ENCODE measurements at regions not wholly inside any gene's neighbourhood (a gene's known extent, or its start where the extent isn't known, plus 50 kb on each side); places are given as distances from the start of the nearest gene placed in this dataset.

GRCh38 chr16:61596655-61597054 lies 439.6 kb downstream of the CDH8 start:
- Histone ChIP-seq H3K4me2 (ENCODE audit: low read length) (no peak overlapping the region), H3K36me3 (ENCODE audit: control insufficient read depth, low read length) (no peaks in the 10 kb centered on the region), H3K27me3 (ENCODE audit: control insufficient read depth, low read length) (no peaks in the 10 kb centered on the region), H3F3A (ENCODE audit: control insufficient read depth, insufficient read depth) (no peaks in the 10 kb centered on the region), H3K4me3 (ENCODE audit: low read length) (no peak overlapping the region), H3K4me1 (ENCODE audit: control insufficient read depth, low read length) (no peaks in the 10 kb centered on the region), H3K9me3 (ENCODE audit: control insufficient read depth, insufficient read depth, low read length) (no peaks in the 10 kb centered on the region), H3K27ac (ENCODE audit: low read depth, low read length) (no peak overlapping the region), H3K79me2 (ENCODE audit: control insufficient read depth, low read length) (no peaks in the 10 kb centered on the region), H3K9me2 (replicated peaks; ENCODE audit: control insufficient read depth, low read length) (no peaks in the 10 kb centered on the region), H4K20me1 (ENCODE audit: control insufficient read depth, insufficient read depth, low read depth, low read length) (no peaks in the 10 kb centered on the region)
- no peak for TF ChIP-seq CTCF (IDR thresholded peaks at IDR 0.05; ENCODE audit: low read depth, low read length, poor library complexity, severe bottlenecking)

GRCh38 chr16:61595605-61596004 lies 440.6 kb downstream of the CDH8 start:
- H3K27me3 ChIP-seq (ENCODE audit: control insufficient read depth, low read length): no peaks in the 10 kb centered on the region
- no peak overlapping the region for H3K4me3 ChIP-seq (ENCODE audit: low read length)
- no peaks in the 10 kb centered on the region for H3K79me2 ChIP-seq (ENCODE audit: control insufficient read depth, low read length)
- H3K27ac ChIP-seq (ENCODE audit: low read depth, low read length): no peak overlapping the region
- H3K36me3 ChIP-seq (ENCODE audit: control insufficient read depth, low read length): no peaks in the 10 kb centered on the region
- no peaks in the 10 kb centered on the region for H3K4me1 ChIP-seq (ENCODE audit: control insufficient read depth, low read length)
- no peaks in the 10 kb centered on the region for H4K20me1 ChIP-seq (ENCODE audit: control insufficient read depth, insufficient read depth, low read depth, low read length)
- H3K9me2 ChIP-seq (replicated peaks; ENCODE audit: control insufficient read depth, low read length): no peaks in the 10 kb centered on the region
- H3K9me3 ChIP-seq (ENCODE audit: control insufficient read depth, insufficient read depth, low read length): no peaks in the 10 kb centered on the region
- TF ChIP-seq CTCF (IDR thresholded peaks at IDR 0.05; ENCODE audit: low read depth, low read length, poor library complexity, severe bottlenecking) (no peak), EZH2phosphoT487 (IDR thresholded peaks at IDR 0.05; ENCODE audit: borderline replicate concordance, low read length) (no peak)
- no peaks in the 10 kb centered on the region for H3F3A ChIP-seq (ENCODE audit: control insufficient read depth, insufficient read depth)
- H3K4me2 ChIP-seq (ENCODE audit: low read length): no peak overlapping the region

- Histone ChIP-seq H3K4me2 (ENCODE audit: low read length) (no peak overlapping the region), H3K79me2 (ENCODE audit: control insufficient read depth, low read length) (no peaks in the 10 kb centered on the region), H3K27ac (ENCODE audit: low read depth, low read length) (no peak overlapping the region), H3K27me3 (ENCODE audit: control insufficient read depth, low read length) (no peaks in the 10 kb centered on the region), H3F3A (ENCODE audit: control insufficient read depth, insufficient read depth) (no peaks in the 10 kb centered on the region), H3K4me1 (ENCODE audit: control insufficient read depth, low read length) (no peaks in the 10 kb centered on the region), H3K9me2 (replicated peaks; ENCODE audit: control insufficient read depth, low read length) (no peaks in the 10 kb centered on the region), H3K4me3 (ENCODE audit: low read length) (no peak overlapping the region), H4K20me1 (ENCODE audit: control insufficient read depth, insufficient read depth, low read depth, low read length) (no peaks in the 10 kb centered on the region), H3K9me3 (ENCODE audit: control insufficient read depth, insufficient read depth, low read length) (no peaks in the 10 kb centered on the region), H3K36me3 (ENCODE audit: control insufficient read depth, low read length) (no peaks in the 10 kb centered on the region)
- TF ChIP-seq CTCF (IDR thresholded peaks at IDR 0.05; ENCODE audit: low read depth, low read length, poor library complexity, severe bottlenecking): no peak
- TF ChIP-seq EZH2phosphoT487 (IDR thresholded peaks at IDR 0.05; ENCODE audit: borderline replicate concordance, low read length): no peak
Measured at GRCh38 chr16:61590577-61590976, 445.7 kb downstream of the CDH8 start.

- Histone ChIP-seq H3K79me2 (ENCODE audit: control insufficient read depth, low read length) (no peaks in the 10 kb centered on the region), H3K9me3 (ENCODE audit: control insufficient read depth, insufficient read depth, low read length) (no peaks in the 10 kb centered on the region), H3K27ac (ENCODE audit: low read depth, low read length) (no peak overlapping the region), H3K4me3 (ENCODE audit: low read length) (no peak overlapping the region), H3K4me2 (ENCODE audit: low read length) (no peak overlapping the region), H4K20me1 (ENCODE audit: control insufficient read depth, insufficient read depth, low read depth, low read length) (no peaks in the 10 kb centered on the region), H3K27me3 (ENCODE audit: control insufficient read depth, low read length) (no peaks in the 10 kb centered on the region), H3F3A (ENCODE audit: control insufficient read depth, insufficient read depth) (no peaks in the 10 kb centered on the region), H3K9me2 (replicated peaks; ENCODE audit: control insufficient read depth, low read length) (no peaks in the 10 kb centered on the region), H3K36me3 (ENCODE audit: control insufficient read depth, low read length) (no peaks in the 10 kb centered on the region), H3K4me1 (ENCODE audit: control insufficient read depth, low read length) (no peaks in the 10 kb centered on the region)
- TF ChIP-seq EZH2phosphoT487 (IDR thresholded peaks at IDR 0.05; ENCODE audit: borderline replicate concordance, low read length) (no peak), CTCF (IDR thresholded peaks at IDR 0.05; ENCODE audit: low read depth, low read length, poor library complexity, severe bottlenecking) (no peak)
Measured at GRCh38 chr16:61587526-61587925, 448.7 kb downstream of the CDH8 start.

Data from DOHH2 (cell line).